ENCODE measurements at regions not wholly inside any gene's neighbourhood (a gene's known extent, or its start where the extent isn't known, plus 50 kb on each side); places are given as distances from the start of the nearest gene placed in this dataset.
"Not testable (repeated sequence)": the region's sequence is repeated elsewhere in the genome, so short reads cannot be mapped to it uniquely, and the experiment has no call there.

GRCh38 chr1:187696073-187696472, 867.3 kb downstream of the PLA2G4A start:
- TF ChIP-seq, protein P1, sequence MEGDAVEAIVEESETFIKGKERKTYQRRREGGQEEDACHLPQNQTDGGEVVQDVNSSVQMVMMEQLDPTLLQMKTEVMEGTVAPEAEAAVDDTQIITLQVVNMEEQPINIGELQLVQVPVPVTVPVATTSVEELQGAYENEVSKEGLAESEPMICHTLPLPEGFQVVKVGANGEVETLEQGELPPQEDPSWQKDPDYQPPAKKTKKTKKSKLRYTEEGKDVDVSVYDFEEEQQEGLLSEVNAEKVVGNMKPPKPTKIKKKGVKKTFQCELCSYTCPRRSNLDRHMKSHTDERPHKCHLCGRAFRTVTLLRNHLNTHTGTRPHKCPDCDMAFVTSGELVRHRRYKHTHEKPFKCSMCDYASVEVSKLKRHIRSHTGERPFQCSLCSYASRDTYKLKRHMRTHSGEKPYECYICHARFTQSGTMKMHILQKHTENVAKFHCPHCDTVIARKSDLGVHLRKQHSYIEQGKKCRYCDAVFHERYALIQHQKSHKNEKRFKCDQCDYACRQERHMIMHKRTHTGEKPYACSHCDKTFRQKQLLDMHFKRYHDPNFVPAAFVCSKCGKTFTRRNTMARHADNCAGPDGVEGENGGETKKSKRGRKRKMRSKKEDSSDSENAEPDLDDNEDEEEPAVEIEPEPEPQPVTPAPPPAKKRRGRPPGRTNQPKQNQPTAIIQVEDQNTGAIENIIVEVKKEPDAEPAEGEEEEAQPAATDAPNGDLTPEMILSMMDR (IDR thresholded peaks at IDR 0.05; ENCODE audit: low read length, missing control alignments) = no peak
- H3K4me3 ChIP-seq (replicated peaks; ENCODE audit: low read depth, low read length) = no peak overlapping the region
- DNase-seq (ENCODE audit: low read depth) = no peak

GRCh38 chr1:187703138-187704130, 874.7 kb downstream of the PLA2G4A start:
- DNase-seq (ENCODE audit: low read depth); H3K4me3 ChIP-seq (replicated peaks; ENCODE audit: low read depth, low read length): not testable (repeated sequence)

DNA sequence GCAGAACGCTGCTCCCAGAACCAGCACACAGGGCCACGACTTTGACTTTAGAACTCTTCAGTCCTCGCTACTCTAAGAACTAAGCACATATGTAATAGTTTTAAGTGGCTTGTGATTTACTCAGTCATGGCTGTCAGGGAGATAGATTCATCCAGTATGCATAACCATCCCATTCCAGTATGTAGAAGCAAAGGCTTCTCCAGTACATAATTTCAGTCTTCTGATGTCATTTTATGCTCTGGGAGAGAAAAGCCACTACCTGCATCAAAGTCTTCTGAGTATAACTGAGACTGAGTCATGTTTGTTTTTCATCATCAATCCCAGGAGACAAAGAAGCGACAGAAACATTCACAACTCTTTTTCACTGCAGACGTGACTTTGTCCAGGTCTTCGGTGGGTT, 885.7 kb downstream of the PLA2G4A start:
- TF ChIP-seq, protein P1 (IDR thresholded peaks at IDR 0.05; ENCODE audit: low read length, missing control alignments) = no peak
- DNase-seq (ENCODE audit: low read depth) = no peak
- no peak overlapping the region for H3K4me3 ChIP-seq (replicated peaks; ENCODE audit: low read depth, low read length)

- TF ChIP-seq, protein P1 (IDR thresholded peaks at IDR 0.05; ENCODE audit: low read length, missing control alignments) = no peak
- H3K4me3 ChIP-seq (replicated peaks; ENCODE audit: low read depth, low read length) = no peak overlapping the region
- DNase-seq (ENCODE audit: low read depth) = no peak
These were observed 886.7 kb downstream of the PLA2G4A start for GRCh38 chr1:187715483-187715882.

GRCh38 chr1:187716160-187716559, 887.4 kb downstream of the PLA2G4A start:
- TF ChIP-seq, protein P1 (IDR thresholded peaks at IDR 0.05; ENCODE audit: low read length, missing control alignments) = no peak
- no peak overlapping the region for H3K4me3 ChIP-seq (replicated peaks; ENCODE audit: low read depth, low read length)
- no peak for DNase-seq (ENCODE audit: low read depth)

GRCh38 chr1:187718527-187718926, 889.8 kb downstream of the PLA2G4A start:
- DNase-seq (ENCODE audit: low read depth) = no peak
- TF ChIP-seq, protein P1 (IDR thresholded peaks at IDR 0.05; ENCODE audit: low read length, missing control alignments) = no peak
- no peak overlapping the region for H3K4me3 ChIP-seq (replicated peaks; ENCODE audit: low read depth, low read length)

DNA sequence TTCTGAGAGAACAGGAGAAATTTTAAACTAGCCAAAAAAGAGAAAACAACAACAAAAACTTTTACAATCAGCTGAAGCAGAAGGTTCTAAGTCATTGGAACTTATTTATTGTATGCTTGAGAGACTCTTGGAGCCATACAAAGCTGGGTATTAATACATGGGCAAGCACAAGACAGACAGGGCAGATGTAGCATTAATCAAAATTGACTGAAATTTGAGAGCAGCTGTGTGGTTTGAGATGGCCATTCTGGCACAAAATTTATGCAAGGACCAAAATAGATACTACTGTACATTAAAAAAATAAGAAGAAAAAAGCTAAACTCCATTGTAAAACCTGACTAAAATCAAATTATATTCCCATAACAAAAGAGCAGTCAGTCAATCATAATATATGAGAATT, 892.5 kb downstream of the PLA2G4A start:
- TF ChIP-seq, protein P1 (IDR thresholded peaks at IDR 0.05; ENCODE audit: low read length, missing control alignments) = no peak
- no peak for DNase-seq (ENCODE audit: low read depth)
- no peak overlapping the region for H3K4me3 ChIP-seq (replicated peaks; ENCODE audit: low read depth, low read length)
